ENCODE measurements at regions not wholly inside any gene's neighbourhood (a gene's known extent, or its start where the extent isn't known, plus 50 kb on each side); places are given as distances from the start of the nearest gene placed in this dataset.

- no peak for DNase-seq
Observed at GRCh38 chr11:25991476-25991875, 340.5 kb upstream of the ANO3 start.

- DNase-seq: peak; percentile 75
Observed at GRCh38 chr11:25992294-25992693, 339.6 kb upstream of the ANO3 start.

- no peak for DNase-seq
Observed at GRCh38 chr11:25993016-25993415, 338.9 kb upstream of the ANO3 start.

- DNase-seq: no peak
Observed at GRCh38 chr11:26011474-26011873, 320.5 kb upstream of the ANO3 start.

GRCh38 chr11:26014456-26015115 lies 317.3 kb upstream of the ANO3 start:
- DNase-seq: no peak

GRCh38 chr11:26017322-26017860 lies 314.5 kb upstream of the ANO3 start:
- no peak for DNase-seq

- no peak for DNase-seq
Observed at GRCh38 chr11:26017903-26018302, 314.0 kb upstream of the ANO3 start.

- no peak for DNase-seq
Observed at GRCh38 chr11:26018336-26018735, 313.6 kb upstream of the ANO3 start.

GRCh38 chr11:26019386-26019785 lies 312.5 kb upstream of the ANO3 start:
- no peak for DNase-seq

GRCh38 chr11:26021017-26021416 lies 310.9 kb upstream of the ANO3 start:
- peak; percentile 4 for DNase-seq

- DNase-seq: no peak
Observed at GRCh38 chr11:26023057-26023456, 308.9 kb upstream of the ANO3 start.

GRCh38 chr11:26025676-26026075 lies 306.3 kb upstream of the ANO3 start:
- DNase-seq: no peak

GRCh38 chr11:26026078-26026477 lies 305.9 kb upstream of the ANO3 start:
- no peak for DNase-seq

- DNase-seq: no peak
Observed at GRCh38 chr11:26027887-26028286, 304.0 kb upstream of the ANO3 start.

- no peak for DNase-seq
Observed at GRCh38 chr11:26028393-26028911, 303.5 kb upstream of the ANO3 start.

- no peak for DNase-seq
Observed at GRCh38 chr11:26030399-26030798, 301.5 kb upstream of the ANO3 start.

- DNase-seq: no peak
Observed at GRCh38 chr11:26032241-26032640, 299.7 kb upstream of the ANO3 start.

- DNase-seq: no peak
Observed at GRCh38 chr11:26035696-26036095, 296.2 kb upstream of the ANO3 start.

- DNase-seq: no peak
Observed at GRCh38 chr11:26037716-26038115, 294.2 kb upstream of the ANO3 start.

GRCh38 chr11:26040339-26040738 lies 291.6 kb upstream of the ANO3 start:
- no peak for DNase-seq

GRCh38 chr11:26042113-26042512 lies 289.8 kb upstream of the ANO3 start:
- DNase-seq: no peak

GRCh38 chr11:26043665-26044064 lies 288.3 kb upstream of the ANO3 start:
- DNase-seq: no peak

GRCh38 chr11:26044389-26044788 lies 287.5 kb upstream of the ANO3 start:
- no peak for DNase-seq

GRCh38 chr11:26045082-26045481 lies 286.8 kb upstream of the ANO3 start:
- DNase-seq: peak; percentile 29

GRCh38 chr11:26048271-26048670 lies 283.7 kb upstream of the ANO3 start:
- no peak for DNase-seq
